LNCaP clone FGC (cell line): ENCODE measurements at regions not wholly inside any gene's neighbourhood (a gene's known extent, or its start where the extent isn't known, plus 50 kb on each side); places are given as distances from the start of the nearest gene placed in this dataset.

Experiments
- DNase-seq: peaks from one replicate; pipeline ENCODE4 v3.0.0-alpha.2; 2011; ENCODE audit warnings: low read depth
- H3K4me3 ChIP-seq: 2 replicates; pipeline ENCODE4 v1.5.1; 2011; ENCODE audit warnings: mild to moderate bottlenecking, low read depth, low read length, control low read depth
- TF ChIP-seq, protein P1 (sequence below): IDR thresholded peaks from 2 replicates; pipeline ENCODE4 v1.5.1; 2012; ENCODE audit warnings: mild to moderate bottlenecking; ENCODE audit not compliant: control insufficient read depth, insufficient read depth; ENCODE audit errors: extremely low read depth

DNA sequence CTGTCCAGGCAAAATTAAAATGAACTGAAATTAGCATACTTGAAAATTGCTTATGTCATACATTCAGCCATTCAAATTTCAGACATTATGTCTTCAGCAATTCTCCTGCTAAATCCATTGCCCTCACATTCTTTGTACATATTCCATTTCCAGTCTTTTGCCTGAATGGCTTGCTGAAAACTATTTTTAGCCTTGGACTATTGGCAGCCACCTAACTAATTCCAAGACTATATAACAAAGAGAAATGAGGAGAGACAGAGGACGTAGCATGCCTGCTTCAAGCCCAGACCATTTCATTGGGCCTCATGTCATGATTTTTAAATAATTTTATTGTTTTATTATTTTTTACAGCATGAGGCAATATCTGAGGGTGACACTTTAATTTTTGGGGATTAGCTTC is 100.3 kb downstream of the MRPS30 start:
- TF ChIP-seq, protein P1, sequence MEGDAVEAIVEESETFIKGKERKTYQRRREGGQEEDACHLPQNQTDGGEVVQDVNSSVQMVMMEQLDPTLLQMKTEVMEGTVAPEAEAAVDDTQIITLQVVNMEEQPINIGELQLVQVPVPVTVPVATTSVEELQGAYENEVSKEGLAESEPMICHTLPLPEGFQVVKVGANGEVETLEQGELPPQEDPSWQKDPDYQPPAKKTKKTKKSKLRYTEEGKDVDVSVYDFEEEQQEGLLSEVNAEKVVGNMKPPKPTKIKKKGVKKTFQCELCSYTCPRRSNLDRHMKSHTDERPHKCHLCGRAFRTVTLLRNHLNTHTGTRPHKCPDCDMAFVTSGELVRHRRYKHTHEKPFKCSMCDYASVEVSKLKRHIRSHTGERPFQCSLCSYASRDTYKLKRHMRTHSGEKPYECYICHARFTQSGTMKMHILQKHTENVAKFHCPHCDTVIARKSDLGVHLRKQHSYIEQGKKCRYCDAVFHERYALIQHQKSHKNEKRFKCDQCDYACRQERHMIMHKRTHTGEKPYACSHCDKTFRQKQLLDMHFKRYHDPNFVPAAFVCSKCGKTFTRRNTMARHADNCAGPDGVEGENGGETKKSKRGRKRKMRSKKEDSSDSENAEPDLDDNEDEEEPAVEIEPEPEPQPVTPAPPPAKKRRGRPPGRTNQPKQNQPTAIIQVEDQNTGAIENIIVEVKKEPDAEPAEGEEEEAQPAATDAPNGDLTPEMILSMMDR, result no peak
- H3K4me3 ChIP-seq, result no peak overlapping the region
- no peak for DNase-seq

DNA sequence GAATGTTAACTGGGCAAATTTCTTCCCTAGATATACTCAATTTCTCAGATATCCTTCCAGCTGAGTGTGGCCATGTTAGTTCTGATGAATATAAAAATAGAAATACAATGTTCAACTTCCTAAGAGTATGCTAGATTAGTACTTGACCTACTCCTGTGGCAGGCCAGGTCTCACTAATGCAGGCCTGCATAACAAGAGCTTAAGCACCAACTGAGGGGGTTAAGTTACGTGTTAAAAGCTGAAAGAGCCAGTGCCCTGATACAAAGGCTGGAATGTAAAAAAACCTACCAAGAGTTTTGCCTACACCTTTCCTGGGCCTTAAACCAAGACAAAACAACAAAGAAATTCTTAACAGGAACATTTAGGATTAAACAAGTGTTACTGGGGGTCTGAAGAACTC is 102.8 kb downstream of the MRPS30 start:
- DNase-seq, result no peak
- no peak overlapping the region for H3K4me3 ChIP-seq
- TF ChIP-seq, protein P1, result no peak

DNA sequence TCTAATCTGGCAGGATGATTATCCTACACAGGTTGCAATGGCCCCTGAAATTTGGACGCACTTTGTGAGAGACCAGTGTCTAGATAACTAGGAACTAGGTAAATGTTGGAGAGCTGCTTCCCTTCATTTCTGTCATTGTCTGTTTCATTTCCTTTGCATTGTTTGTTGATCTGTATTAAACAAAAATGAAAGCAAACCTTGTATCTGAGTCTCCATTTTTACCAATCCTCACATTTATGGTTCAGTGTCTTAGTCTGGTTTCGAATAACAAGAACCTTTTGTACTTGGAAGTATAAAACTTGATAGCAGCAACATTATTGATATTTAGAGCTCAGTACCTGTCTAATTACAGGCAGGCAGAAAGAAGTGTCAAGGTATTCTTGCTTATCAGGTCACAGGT is 105.5 kb downstream of the MRPS30 start:
- no peak overlapping the region for H3K4me3 ChIP-seq
- no peak for DNase-seq
- TF ChIP-seq, protein P1, result no peak

DNA sequence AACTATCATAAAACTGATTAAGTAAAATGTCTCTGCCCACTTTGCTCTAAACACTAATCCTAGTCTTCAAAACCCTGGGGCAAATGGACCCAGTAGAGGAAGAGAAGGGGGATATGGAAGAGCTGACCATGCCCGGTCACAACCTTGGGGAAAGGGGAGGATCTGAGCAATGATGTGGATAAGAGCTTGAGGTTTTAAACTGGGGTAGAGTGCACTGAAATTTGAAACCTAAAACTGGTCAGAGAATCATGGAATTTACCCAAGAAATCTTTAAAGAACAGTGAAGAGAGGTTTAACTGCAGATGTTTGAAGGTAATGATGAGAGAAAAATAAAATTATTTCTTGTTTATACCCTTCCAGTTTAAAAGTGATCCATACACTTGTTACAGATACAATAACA is 110.8 kb downstream of the MRPS30 start:
- TF ChIP-seq, protein P1, result no peak
- DNase-seq, result no peak
- H3K4me3 ChIP-seq, result no peak overlapping the region

DNA sequence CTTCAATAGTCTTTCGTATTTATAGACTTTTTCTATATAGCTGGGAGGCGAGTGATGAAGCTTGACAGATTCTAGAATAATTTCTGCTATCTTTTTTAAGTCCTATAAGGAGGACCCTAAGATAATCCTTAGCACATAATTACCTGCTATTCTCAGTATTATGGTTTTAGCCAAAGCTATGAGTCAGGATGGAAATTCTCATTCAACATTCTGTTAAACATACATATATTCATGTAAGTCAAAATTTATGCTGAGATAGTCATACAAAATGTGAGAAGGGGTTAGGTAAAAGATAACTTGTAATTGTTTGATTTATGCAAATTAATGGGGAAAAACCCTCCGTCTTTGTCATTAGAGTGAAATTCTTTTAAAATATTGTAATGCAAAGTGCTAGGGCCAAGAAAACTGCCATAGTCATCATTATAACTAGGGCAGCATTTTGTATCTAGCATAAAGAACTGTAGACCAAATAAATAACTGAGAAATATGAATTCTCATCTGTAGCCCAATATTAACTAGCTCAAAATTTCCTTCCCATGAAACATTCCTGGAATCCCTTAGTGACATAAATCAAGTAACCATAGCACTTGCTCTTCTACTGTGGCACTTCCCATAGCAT is 118.5 kb downstream of the MRPS30 start:
- DNase-seq, result no peak
- H3K4me3 ChIP-seq, result no peak overlapping the region
- TF ChIP-seq, protein P1, result no peak

DNA sequence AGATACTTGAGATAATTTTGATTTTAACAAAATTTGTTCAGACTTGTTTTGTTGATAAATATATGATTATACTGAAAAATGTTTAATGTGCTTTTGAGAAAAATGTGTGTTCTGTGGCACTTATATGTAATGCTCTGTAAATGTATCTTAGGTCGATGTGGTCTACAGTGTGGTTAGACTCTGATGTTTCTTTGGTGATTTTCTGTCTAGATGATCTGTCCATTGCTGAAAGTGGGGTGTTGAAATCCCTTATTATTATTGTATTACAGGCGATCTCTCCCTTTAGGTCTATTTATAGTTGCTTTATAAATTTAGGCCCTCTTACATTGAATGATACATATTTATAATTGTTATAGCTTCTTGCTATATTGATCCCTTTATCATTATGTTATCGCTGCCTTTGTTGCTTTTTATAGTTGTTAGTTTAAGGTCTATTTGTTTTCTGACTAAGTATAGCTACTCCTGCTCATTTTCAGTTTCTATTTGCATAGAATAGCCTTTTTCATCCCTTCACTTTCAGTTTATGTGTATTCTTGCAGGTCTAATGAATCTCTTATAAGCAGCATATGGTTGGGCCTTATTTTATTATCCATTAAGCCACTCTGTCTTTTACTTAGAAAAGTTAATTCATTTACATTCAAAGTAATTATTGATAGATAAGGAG is 124.3 kb downstream of the MRPS30 start:
- DNase-seq, result no peak
- TF ChIP-seq, protein P1, result no peak
- H3K4me3 ChIP-seq, result no peak overlapping the region

DNA sequence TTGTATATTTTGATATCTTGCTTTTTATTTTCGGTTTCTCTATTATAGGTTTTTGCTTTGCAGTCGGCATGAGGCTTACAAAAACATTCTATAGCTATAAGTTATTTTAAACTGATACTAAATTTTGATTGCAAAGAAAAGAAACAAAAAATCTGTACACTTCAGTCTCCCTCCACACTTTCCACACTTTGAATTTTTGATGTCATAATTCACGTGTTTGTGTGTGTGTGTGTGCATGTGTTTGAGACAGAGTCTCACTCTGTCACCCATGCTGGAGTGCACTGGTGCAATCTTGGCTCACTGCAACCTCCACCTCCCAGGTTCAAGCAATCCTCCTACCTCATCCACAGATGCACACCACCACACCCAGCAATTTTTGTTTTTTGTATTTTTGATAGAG is 124.9 kb downstream of the MRPS30 start:
- H3K4me3 ChIP-seq, result no peak overlapping the region
- TF ChIP-seq, protein P1, result no peak
- DNase-seq, result no peak
